ENCODE measurements at regions not wholly inside any gene's neighbourhood (a gene's known extent, or its start where the extent isn't known, plus 50 kb on each side); places are given as distances from the start of the nearest gene placed in this dataset.
A peak's percentile ranks its signal among the peaks of the same experiment; 100 is the strongest.

GRCh38 chr10:29034592-29034991 lies 254.3 kb upstream of the LYZL1 start:
- no peak for TF ChIP-seq CTCF (IDR thresholded peaks at IDR 0.05; ENCODE audit: insufficient read depth, low read length)
- H3K4me3 ChIP-seq (ENCODE audit: low read depth, low read length): no peak overlapping the region
- DNase-seq (ENCODE audit: low read depth): no peak

- no peak for DNase-seq (ENCODE audit: low read depth)
- no peak overlapping the region for H3K4me3 ChIP-seq (ENCODE audit: low read depth, low read length)
- TF ChIP-seq CTCF (IDR thresholded peaks at IDR 0.05; ENCODE audit: insufficient read depth, low read length): no peak
Observed at GRCh38 chr10:29035721-29036120, 253.1 kb upstream of the LYZL1 start.

GRCh38 chr10:29037348-29038113 lies 251.3 kb upstream of the LYZL1 start:
- no peak for DNase-seq (ENCODE audit: low read depth)
- no peak overlapping the region for H3K4me3 ChIP-seq (ENCODE audit: low read depth, low read length)
- no peak for TF ChIP-seq CTCF (IDR thresholded peaks at IDR 0.05; ENCODE audit: insufficient read depth, low read length)

GRCh38 chr10:29039091-29039490 lies 249.8 kb upstream of the LYZL1 start:
- H3K4me3 ChIP-seq (ENCODE audit: low read depth, low read length): no peak overlapping the region
- no peak for DNase-seq (ENCODE audit: low read depth)
- no peak for TF ChIP-seq CTCF (IDR thresholded peaks at IDR 0.05; ENCODE audit: insufficient read depth, low read length)

- H3K4me3 ChIP-seq (ENCODE audit: low read depth, low read length): no peak overlapping the region
- peak; percentile 97 for DNase-seq (ENCODE audit: low read depth)
- no peak for TF ChIP-seq CTCF (IDR thresholded peaks at IDR 0.05; ENCODE audit: insufficient read depth, low read length)
Observed at GRCh38 chr10:29039677-29040189, 249.1 kb upstream of the LYZL1 start.

- H3K4me3 ChIP-seq (ENCODE audit: low read depth, low read length): no peak overlapping the region
- peak; percentile 70 for DNase-seq (ENCODE audit: low read depth)
- no peak for TF ChIP-seq CTCF (IDR thresholded peaks at IDR 0.05; ENCODE audit: insufficient read depth, low read length)
Observed at GRCh38 chr10:29041616-29042015, 247.3 kb upstream of the LYZL1 start.
